ENCODE measurements at regions not wholly inside any gene's neighbourhood (a gene's known extent, or its start where the extent isn't known, plus 50 kb on each side); places are given as distances from the start of the nearest gene placed in this dataset.

GRCh38 chr14:55816225-55816624, 236.2 kb downstream of the KTN1 start:
- TF ChIP-seq POLR2AphosphoS5 (IDR thresholded peaks at IDR 0.05), result no peak
- TF ChIP-seq, protein P1, sequence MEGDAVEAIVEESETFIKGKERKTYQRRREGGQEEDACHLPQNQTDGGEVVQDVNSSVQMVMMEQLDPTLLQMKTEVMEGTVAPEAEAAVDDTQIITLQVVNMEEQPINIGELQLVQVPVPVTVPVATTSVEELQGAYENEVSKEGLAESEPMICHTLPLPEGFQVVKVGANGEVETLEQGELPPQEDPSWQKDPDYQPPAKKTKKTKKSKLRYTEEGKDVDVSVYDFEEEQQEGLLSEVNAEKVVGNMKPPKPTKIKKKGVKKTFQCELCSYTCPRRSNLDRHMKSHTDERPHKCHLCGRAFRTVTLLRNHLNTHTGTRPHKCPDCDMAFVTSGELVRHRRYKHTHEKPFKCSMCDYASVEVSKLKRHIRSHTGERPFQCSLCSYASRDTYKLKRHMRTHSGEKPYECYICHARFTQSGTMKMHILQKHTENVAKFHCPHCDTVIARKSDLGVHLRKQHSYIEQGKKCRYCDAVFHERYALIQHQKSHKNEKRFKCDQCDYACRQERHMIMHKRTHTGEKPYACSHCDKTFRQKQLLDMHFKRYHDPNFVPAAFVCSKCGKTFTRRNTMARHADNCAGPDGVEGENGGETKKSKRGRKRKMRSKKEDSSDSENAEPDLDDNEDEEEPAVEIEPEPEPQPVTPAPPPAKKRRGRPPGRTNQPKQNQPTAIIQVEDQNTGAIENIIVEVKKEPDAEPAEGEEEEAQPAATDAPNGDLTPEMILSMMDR (IDR thresholded peaks at IDR 0.05), result no peak
- TF ChIP-seq POLR2A (IDR thresholded peaks at IDR 0.05), result no peak
- TF ChIP-seq EP300 (IDR thresholded peaks at IDR 0.05; ENCODE audit: low read depth), result no peak
